ENCODE measurements at regions not wholly inside any gene's neighbourhood (a gene's known extent, or its start where the extent isn't known, plus 50 kb on each side); places are given as distances from the start of the nearest gene placed in this dataset.

DNA sequence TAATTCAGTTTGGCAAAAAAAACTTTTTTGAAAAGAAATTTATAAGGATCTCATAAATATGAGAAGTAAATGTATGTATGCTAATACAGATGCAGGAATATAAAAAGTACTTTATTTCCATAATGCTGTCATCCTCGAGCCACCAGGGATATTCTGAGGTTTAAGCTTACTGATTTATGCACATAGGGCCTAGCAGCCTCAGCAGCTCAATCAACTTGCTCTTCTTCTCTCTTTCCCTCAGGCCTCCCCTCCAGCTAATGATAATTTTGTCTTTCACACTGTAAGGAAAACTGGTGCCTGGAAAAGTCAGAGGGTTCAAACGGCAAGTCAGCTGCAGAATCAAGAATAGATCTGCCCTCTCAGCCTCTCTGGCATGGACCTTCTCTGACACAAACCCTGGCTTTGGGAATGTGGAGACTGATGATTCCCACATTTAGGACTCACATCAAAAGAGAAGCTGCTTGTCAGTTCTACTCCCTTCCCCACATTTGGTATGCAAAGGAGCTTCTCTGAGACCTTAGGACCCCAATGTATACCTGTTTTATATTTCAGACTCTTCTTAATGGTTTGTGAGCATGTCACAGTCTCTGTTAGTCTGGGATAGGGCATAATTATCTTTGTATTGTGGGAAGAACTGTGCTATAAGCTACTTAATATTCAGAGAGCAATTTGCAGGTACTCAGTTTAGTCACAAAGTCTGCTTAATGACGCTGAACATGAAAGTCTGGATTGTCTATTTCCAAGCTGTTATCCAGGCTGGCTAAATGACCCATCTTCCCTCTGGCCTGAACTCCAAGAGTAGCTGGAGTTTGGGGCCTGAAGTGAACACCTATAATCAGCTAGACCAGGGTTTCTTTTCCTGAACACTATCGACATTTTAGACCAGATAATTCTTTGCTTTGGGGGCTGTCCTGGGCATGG lies 52.1 kb upstream of the DIPK1A start:
- TF ChIP-seq, protein P1, sequence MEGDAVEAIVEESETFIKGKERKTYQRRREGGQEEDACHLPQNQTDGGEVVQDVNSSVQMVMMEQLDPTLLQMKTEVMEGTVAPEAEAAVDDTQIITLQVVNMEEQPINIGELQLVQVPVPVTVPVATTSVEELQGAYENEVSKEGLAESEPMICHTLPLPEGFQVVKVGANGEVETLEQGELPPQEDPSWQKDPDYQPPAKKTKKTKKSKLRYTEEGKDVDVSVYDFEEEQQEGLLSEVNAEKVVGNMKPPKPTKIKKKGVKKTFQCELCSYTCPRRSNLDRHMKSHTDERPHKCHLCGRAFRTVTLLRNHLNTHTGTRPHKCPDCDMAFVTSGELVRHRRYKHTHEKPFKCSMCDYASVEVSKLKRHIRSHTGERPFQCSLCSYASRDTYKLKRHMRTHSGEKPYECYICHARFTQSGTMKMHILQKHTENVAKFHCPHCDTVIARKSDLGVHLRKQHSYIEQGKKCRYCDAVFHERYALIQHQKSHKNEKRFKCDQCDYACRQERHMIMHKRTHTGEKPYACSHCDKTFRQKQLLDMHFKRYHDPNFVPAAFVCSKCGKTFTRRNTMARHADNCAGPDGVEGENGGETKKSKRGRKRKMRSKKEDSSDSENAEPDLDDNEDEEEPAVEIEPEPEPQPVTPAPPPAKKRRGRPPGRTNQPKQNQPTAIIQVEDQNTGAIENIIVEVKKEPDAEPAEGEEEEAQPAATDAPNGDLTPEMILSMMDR (IDR thresholded peaks at IDR 0.05 in 4 of 5, conservative IDR thresholded peaks at IDR 0.05 in 1 of 5) = no peak
- no peak for TF ChIP-seq POLR2A (IDR thresholded peaks at IDR 0.05)
